T-helper 1 cell (primary cell): ENCODE measurements at regions not wholly inside any gene's neighbourhood (a gene's known extent, or its start where the extent isn't known, plus 50 kb on each side); places are given as distances from the start of the nearest gene placed in this dataset.

Source experiments
- DNase-seq, 5 donors: peaks; one replicate each; pipeline ENCODE4 v3.0.0-alpha.2; 2012 to 2020

DNA sequence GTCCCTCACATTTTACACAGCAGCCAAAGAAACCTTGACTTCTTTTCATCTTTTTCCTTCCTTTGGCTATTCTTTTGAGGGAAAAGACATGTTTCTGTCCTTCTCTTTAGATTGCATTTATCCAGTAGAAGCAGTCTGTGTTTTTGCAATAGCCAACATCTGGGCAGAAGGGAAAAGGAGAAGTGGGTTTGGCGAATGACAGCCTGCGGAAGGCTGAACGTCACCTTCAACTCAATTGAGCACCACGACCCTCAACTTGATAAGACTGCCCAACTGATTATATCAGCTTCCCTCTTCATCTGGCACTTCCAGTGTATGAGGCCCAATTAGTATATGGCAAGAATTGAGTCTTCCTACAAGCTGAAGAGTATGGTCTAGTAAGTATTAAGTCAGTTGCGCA lies 1997.6 kb upstream of the WWC1 start:
- no peak for DNase-seq

DNA sequence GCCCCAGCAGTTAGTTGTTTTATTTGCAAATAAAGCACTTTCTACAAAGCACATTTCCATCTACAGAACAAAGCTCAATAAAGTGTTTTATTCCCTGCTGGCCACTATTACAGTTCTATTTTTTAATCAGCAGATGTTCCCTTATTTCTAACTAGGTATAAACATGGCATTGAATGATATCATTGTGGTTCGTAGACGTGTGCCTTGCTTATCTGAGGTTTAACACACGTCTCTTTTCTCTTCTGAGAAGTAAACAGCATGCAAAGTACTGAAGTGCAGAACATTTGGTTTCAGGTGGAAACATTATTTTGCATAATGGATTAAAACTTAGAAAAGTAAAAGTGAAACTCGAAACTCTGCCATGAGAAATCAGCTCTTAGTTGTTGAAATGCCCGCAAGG lies 1989.3 kb upstream of the WWC1 start:
- no peak for DNase-seq

GRCh38 chr5:166317425-166317824 lies 1974.0 kb upstream of the WWC1 start:
- DNase-seq: no peak

DNA sequence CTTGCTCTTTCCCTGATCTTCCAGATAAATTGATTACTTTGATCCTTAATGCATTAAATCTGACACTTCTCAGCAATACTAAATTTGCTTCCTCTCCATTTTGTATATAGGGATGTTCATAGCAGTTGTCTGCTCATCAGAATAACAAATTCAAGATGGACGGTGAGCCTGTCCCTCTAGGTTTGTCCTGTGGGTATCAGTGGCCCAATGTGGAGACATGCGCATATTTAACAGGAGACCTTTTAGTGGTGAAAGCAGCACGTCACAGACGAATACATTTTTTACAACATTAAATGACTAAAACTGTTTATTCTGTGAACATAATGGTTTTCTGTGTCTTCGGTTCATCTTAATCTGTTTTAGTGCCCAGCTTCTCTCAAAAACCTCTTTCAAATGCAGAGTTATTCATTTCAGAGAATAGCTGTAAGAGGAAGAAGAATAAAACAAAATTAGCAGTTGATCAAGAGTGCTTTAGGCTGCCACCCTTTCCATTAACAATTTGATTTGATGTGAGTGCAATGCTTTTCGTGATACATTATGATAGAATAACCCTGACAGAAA lies 1970.4 kb upstream of the WWC1 start:
- no peak for DNase-seq

GRCh38 chr5:166324372-166324771 lies 1967.1 kb upstream of the WWC1 start:
- no peak for DNase-seq

DNA sequence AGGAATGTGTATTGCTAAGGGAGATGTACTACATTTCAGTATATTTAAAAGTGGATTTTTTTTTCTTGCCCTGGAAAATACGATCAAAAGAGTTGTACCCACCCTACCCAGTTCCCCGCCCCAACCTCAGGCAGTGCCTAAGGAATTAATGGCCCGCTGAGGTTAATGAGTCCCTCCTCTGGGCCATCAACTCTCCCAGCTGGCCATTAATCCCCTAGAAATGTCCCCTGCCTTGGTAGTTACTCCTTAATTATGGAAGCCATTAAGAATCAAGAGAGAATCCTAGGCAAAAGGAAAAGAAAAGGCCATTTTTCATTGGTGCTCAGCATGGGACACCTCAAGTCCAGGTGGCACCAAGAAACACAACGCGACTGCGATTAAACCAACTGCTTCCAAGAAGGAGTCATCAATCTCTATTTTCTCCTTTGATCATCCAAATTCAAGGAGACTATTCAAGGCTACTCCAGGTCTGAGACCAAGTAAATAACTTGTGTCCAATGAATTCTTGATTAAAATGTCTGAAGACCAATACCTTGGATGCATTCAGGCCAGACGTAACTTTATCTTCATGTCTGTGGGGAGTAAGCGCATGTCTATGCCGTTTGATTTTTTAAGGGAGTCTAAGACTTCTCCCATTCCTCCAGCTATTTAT lies 1962.2 kb upstream of the WWC1 start:
- no peak for DNase-seq

DNA sequence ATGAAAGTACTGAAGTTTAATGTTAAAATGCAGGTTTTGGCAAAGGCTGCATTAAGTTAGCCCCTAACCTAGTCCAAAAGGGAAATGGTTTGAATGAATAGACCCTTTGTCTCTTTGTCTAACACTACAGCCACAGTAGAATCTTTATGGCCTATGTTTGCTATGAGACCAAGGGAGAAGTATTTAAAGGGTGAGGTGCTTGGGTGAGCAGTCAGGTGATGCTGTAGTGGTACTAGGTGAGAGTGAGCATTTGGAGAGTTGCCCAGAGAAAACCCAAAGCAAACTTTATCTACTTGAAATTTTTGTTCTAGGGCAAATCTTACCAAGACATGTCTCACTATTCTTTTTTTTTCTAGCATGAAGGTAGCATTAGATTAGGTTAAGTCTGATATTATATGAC lies 1961.4 kb upstream of the WWC1 start:
- no peak for DNase-seq

DNA sequence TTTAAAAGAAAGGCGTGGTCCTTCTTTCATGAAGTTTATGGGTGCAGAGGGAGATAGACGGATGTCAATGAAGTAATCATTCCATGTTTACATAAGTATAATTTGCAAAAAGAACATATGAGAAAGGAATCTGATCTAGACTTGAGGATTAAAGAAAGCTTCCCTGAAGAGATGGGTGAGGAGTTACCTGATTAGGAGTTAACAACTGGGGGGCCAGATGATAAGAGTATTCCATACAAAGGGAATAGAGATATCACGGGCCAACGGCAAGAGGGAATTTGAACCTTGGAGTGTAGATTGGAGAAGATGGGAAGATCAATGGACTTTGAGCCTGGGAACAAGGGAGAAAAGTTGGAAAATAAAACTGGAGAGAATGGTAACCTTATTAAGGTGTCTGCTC lies 1959.9 kb upstream of the WWC1 start:
- DNase-seq: no peak

DNA sequence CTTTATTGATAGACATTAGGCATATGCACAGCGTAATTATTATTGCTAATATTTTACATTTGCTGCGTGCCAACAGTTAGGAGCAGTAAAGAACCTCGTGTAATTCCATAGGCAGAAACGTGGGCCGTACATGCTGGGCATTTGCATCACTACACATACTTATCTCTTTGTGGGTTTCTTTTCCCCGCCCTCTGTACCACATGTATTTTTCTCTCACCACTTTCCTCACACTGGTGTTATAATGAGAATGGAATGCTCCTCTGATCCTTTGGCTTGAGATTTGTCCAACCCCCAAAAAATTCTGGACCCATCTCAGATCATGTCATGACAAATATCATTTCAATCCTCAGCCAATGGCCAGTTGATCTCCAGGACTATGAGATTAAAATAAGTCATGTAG lies 1952.6 kb upstream of the WWC1 start:
- DNase-seq: no peak

DNA sequence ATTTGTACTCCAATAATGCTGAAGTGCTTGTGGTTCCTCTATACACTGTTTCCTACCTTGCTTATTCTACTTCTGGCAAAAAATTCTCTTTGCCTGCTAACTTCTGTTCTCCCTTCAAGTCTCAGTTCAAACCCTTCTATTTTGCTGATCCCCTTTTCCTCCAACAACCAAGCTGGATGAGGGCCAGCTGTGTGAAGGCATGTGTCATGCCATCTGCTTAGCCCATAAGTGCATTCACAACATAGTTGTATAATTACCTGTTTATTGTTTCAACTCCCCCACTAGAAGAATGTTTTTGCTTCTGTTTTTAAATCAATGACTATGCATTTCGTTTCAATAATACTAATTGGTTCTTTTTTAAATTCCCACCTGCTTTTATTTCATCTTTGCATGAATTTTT lies 1951.4 kb upstream of the WWC1 start:
- no peak for DNase-seq

DNA sequence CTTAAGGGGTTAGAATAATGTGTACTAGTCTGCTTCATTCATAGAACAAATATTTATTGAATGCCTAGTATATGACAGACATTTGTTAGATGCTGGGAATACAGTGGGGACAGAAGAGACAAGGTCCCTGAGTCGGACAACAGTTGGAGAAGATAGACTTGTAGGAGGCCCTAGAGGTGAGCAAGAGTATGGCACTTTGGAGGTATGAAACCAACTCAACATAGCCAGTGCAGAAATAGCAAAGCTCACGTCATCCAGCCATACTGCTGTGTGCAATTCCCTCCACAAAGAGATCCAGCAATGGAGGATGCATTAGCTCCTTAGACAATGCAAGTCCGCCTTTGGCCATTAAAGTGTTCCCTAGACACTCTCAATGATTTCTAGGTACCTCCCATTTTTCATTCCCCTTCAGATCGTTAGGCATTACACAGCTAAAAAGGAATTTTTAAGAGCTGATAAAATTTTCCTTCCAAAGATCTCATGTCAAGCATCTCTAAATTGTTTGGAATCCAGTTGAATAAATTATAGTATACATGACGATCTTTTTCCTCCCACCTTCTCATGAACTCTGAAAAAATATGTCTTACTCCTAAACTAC lies 1949.6 kb upstream of the WWC1 start:
- DNase-seq: no peak

DNA sequence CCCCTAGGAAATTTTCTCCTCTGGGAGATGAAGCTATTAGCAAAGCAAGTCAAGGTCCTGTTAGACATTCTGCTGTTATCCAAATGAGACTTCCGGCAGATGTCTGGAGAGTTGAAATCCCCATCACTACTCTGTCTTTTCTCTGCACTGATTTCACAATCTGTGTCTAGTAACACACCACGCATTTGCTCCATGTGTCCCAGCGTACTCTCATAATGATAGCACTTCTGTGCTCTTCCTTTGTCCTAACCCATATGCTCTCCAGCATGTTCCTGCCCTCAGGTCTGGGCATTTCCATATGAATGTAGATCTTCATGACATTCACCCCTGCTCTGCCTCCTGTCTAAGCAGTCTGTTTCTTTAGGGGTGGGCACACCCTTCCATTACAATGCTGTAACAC lies 1949.0 kb upstream of the WWC1 start:
- no peak for DNase-seq

DNA sequence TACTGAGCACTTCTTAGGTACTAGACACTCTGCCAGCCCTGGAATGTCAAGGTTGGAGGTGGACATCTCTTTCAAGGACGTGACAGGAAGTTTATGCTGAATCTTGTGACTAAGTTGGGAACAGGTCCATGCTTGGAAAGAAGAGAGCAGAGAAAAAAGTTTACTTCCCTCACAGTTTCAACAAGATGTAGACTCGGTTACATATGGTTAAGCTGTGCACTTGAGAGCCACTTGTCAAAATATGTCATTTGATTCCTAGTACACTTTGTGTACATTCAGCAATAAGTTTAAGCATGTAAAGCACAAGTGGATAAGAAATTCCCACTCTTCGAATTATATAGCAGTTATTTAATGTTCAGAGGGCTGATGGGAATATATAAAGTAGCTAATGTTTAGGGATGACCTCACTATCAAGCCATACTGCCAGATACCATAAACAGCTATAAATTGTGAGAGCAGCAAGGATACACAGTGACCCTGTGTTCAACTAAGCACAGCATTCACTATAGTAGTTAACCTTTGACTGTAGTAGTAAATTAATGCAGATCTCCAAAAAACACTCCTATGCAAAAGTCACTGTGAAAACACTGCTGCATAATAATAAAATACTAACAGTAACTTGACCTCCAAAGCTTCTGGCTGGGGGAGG lies 1944.6 kb upstream of the WWC1 start:
- no peak for DNase-seq

- DNase-seq: no peak
Measured at GRCh38 chr5:166349046-166349445, 1942.4 kb upstream of the WWC1 start.

DNA sequence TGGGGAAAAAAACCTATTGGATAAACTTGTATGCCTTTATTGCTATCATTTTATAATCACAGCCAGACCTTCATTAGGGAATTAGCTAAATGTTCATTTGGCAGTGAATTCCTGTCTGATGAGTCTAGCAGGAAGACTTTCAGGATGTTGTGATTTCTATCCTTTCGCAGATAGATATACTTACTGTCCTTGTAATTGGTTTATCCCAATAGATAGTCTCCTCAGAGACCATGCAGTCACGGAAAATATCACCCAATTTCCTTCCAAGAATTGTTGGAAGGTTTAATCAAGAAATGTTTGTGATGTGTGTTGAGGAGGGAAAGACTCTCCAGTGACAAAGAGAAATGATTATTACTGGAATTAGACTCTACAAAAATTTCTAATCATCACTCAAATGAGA lies 1937.9 kb upstream of the WWC1 start:
- DNase-seq: no peak

- no peak for DNase-seq
Measured at GRCh38 chr5:166354332-166354731, 1937.1 kb upstream of the WWC1 start.

- DNase-seq: no peak
Measured at GRCh38 chr5:166356096-166356495, 1935.3 kb upstream of the WWC1 start.

- no peak for DNase-seq
Measured at GRCh38 chr5:166358127-166358830, 1933.2 kb upstream of the WWC1 start.

GRCh38 chr5:166363087-166363760 lies 1928.2 kb upstream of the WWC1 start:
- no peak for DNase-seq

DNA sequence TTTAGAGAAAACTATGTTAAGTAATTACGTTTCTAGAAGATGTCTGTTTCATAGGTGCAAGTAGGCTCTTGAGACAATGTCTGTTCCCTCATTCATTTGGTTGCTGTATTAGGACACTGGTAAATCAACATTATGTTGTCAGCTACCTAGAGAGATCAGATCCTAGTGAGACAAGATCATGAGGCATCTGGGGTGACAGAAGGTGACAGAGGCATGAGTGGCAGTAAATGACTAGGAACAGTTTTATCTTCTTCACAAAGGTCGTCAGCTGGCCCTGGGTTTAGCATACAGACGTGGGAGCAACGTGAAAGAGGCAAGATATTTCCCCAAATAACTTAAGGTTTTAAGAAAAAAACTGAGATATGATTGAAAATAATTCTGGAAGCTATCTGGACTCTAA lies 1926.3 kb upstream of the WWC1 start:
- no peak for DNase-seq

DNA sequence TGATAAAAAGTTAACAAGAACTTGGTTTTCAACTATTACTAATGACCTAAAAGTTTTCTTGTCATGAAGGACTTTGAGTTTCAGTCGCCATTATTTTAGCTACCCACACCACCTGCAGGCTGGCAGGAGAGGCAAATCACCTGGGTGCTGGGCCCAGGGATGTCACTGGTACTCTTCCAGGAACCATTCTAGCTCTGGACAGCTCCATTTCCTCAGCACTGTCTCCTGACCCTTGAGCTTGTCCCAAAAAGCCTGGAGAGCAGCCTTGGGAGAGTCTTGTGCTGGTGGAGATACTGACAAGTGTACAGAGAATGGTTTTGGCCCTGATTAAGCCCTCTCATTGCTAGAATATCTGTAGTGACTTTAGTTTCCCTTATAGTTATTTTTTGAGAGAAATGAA lies 1924.1 kb upstream of the WWC1 start:
- no peak for DNase-seq

GRCh38 chr5:166369346-166369745 lies 1922.1 kb upstream of the WWC1 start:
- no peak for DNase-seq

DNA sequence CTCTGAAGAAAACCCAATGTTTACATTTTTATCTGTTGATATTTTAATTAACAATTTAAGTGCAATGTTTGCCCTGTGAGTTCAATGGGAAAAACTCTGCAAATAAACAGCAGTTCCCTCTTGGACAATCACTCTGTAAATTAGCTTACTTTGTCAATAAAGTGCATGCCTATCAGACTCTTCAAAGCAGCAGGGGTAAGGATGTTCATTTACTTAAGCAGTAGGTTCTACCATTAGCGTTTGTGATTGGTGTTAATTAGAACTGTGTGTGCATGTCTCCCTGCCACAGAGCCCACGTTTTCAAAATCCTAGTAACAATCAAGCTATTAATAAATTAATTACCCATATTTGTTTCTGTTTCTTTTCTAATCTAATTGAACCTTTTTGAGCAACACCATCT lies 1921.6 kb upstream of the WWC1 start:
- no peak for DNase-seq
